ENCODE measurements at regions not wholly inside any gene's neighbourhood (a gene's known extent, or its start where the extent isn't known, plus 50 kb on each side); places are given as distances from the start of the nearest gene placed in this dataset.
A peak's percentile ranks its signal among the peaks of the same experiment; 100 is the strongest.
"Not testable (repeated sequence)": the region's sequence is repeated elsewhere in the genome, so short reads cannot be mapped to it uniquely, and the experiment has no call there.

DNA sequence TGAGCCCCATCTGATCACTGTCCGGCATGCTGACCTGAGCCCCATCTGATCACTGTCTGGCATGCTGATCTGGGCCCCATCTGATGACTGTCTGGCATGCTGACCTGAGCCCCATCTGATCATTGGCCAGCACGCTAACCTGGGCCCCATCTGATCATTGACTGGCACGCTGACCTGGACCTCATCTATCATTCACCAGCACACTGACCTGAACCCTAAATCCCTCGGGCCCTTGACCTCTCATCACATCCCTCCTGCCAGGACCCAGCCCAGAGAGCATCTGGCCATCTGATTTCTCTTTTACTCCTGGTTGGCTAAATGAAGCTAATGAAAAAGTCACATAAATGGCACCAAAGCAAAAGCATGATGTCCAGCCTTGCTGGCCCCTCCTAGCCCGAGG lies 207.1 kb downstream of the NDUFA10 start:
- DNase-seq = no peak

DNA sequence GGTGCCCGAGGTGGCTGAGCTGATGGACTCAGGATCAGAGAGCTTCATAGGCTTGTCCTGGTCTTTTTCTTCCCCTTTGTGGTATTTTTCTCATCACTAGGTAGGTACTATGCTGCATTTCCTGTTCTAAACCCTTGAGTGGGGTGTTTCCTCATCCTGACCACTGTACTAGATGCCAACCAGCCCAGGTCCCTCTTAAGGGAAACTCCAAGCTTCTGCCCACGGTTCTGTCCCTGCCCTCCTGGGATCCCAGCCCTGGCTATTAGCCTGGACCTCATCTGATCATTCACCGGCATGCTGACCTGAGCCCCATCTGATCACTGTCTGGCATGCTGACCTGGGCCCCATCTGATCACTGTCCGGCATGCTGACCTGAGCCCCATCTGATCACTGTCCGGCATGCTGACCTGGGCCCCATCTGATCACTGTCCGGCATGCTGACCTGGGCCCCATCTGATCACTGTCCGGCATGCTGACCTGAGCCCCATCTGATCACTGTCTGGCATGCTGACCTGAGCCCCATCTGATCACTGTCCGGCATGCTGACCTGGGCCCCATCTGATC lies 207.6 kb downstream of the NDUFA10 start:
- not testable (repeated sequence) for DNase-seq

DNA sequence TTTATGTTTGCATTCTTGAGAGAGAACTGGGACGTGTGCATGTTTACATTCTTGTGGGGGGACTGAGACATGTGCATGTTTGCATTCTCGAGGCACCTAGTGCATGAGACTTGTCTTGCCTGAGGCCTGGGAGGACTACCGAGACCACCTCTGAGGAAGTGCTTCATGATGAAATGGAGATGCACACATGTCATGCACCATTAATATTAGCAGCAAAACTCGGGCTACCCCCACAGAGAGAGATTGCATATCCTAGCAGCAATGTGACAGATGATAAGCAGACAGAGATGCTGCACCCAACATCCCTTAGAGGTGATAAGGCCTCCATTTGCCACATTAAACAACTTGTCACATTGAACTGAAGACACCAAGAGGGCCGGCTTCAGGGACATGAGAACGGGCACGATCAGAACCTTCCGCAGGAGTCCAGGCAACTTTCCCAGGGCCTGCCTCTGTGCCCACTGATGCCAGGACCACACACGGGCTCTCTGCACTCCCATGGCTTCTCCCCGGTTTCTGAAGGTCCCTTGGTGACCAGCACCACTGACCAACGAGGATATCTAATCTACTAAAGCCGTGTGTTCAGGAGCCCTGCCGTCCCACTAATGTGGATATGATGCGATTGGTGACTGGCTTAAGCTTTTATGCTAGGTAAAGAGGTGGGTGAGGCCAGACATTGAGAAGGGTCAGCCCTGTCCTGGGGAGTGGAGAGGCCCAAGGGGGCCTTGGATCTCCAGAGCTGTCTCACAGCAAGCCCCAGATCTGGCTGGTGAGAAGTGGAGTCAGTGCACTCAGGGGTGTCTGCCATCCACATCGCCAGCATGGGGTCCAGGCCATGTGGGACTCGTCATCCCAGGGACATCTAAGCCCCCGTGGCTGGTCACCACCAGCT lies 208.3 kb downstream of the NDUFA10 start:
- peak; percentile 13 for DNase-seq

DNA sequence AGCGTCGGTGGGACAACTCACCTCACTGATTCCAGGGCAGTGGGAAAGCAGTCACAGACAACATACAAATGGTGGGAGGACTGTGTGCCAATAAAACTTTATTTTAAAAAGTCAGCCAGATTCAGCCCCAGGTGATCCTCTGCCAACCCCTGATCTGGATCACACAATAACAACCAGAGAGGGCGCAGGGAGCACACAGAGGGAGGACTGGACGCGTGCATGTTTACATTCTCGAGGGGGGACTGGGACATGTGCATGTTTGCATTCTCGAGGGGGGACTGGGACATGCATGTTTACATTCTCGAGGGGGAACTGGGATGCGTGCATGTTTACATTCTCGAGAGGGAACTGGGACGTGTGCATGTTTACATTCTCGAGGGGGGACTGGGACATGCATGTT lies 209.5 kb downstream of the NDUFA10 start:
- DNase-seq = no peak

DNA sequence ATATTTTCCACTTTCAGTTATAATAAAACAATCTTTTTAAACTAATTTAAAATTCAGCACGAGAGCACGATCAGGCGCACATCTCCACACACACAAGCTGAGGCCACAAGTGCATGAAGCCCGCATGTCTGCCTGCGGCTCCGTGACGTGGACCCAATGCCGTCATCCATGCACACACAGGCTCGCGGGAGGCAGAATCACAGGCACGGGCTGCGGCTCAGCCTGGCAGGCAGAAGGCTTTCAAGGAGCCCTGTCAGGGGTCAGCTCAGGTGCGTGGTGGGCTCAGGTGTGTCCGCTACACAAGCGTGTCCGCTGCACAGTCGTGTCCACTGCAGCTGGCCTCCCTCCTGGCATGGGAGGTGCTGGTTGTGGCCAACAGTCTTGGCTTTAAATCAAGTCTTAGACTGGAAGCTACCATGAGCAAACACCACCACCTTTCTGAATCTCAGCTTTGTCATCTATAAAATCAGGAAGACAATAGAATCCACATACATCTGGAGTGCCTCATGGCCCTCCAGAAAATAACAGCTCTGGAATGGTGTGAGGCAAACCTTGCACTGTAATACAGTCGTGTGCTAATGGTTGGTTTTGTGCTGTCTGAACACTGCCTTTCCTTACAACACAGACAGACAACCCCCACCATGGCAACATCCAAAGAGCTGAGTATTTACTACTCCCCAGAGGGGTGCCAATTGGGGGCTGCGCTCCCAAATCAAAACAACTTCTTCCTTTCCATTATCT lies 210.1 kb downstream of the NDUFA10 start:
- DNase-seq = no peak

DNA sequence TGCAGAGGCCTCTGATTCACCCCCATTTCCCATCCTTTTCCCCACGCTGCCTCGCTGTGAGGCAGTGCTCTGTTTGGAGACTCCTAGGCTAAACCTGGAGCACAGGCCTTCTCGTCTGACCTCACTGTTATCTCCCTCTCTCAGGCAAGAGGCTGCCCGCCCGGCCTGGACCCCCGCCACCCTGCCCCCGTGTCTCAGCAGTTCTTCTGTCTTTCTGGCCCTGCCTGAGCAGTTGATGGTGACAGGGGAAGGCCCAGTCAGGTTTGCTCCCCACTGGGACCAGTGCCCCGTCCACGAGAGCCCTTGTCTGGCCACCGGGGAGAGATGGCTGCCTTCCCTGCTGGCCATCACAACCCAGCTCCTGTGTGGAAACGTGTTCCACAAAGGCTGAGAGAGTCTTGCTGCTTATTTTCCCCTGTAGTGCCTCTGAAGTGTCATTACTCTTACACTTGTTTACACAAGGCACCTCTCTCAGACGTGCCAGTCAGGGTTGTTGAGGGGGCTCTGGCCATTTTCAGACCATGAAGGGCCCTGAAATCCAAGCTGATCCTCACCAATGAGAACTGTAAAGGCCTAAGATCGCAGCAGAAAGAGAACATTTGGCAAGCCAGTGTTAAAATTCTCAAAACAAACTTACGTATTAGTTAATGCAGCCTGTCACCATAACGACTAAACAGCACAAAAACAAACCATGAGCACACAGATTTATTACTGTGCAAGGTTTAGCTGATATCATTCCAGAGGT lies 210.9 kb downstream of the NDUFA10 start:
- DNase-seq = no peak

DNA sequence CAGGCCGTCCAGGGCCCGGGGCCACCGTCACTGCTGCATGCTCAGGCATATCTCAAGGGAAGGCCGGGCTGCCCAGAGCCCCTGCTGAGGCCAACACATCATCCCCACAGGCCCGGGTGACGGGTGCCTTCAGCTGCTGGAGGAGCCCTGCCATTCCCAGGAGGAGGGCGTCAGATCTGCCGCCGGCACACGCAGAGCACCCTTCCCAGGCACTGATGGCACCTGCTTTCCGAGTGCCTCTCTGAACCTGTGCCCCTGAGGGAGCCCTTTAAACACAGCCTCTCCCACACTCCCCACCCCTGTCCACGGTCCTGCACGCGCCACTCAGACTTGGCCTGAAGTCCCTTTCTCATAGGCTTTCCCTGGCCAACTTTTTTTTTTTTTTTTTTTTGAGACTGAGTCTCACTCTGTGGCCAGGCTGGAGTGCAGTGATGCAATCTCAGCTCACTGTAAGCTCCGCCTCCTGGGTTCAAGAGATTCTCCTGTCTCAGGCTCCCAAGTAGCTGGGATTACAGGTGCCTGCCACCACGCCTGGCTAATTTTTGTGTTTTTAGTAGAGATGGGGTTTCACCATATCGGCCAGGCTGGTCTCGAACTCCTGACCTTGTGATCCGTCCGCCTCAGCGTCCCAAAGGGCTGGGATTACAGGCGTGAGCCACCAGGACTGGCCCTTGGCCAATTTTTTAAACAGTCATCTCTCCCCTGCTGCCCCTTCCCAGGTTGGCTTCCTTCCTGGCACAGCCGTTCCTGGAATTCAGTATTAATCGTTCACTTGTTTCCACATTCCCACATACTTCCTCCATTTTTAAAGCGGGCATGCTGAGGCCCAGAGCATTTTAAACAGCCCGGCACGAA lies 211.7 kb downstream of the NDUFA10 start:
- no peak for DNase-seq

DNA sequence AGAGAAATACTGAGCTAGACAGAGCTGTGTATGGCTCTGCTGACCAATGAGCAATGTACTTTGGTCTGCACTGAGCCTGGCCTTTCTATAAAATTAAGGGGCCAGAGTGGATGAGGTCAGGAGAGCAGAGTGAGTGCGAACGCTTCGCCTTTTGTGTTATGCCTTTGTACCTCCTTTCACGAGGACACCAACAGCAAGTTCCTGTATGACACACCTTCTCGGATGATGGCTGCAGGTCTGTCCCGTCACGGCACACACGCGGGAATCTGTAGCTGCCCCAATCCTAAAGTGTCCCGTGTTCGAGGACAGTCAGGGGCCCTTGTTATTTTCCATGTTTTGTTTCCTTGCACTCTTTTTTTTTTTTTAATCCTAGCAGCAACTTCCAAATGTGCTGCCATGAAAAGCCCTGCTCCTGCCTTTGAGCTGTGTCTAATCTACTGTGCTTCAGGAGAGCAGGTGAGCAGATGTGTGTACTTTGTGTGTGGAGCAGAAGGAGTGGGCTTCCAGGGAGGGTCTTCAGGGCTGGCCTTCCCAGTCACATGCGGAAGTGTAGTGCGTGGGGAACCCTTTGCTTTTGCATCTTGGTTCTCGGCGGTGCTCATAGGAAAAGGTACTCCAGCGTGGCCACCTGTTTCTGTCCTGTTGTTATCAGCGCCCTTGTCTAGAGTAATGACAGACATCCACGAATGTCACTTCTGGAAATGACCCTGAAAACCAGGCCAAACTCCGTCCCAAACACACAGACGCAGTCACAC lies 213.2 kb downstream of the NDUFA10 start:
- no peak for DNase-seq

DNA sequence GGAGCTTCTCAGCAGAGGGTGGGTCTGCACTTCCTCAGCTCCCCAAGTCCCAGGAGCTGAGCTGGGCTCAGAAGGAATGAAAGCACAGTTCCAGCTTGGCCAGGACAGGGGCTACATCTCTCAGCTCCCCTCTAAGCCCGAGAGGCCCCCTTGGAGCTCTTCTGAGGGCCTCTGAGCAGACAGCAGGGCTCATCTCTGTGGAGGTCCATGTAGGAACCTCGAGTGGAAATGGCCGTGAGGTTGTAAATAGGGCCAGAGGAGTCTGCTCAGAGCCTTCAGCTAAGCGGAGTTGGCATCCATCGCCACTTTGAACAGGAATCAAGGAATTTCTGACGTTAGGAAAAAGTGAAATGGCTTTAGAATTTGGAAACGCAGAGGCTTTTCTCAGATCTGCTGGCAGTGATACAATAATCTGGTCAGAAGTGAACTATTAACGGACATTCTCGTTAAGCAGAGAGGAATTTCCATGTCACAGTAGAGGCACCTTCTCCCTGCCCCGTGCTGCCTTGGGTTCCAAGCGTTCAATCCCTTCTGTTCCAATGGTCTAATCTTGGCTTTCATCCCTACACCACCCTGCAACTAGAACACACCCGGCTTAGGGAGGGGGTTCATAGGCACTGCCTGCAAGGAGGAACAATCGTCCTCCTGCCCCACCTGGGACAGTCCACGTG lies 213.9 kb downstream of the NDUFA10 start:
- no peak for DNase-seq

DNA sequence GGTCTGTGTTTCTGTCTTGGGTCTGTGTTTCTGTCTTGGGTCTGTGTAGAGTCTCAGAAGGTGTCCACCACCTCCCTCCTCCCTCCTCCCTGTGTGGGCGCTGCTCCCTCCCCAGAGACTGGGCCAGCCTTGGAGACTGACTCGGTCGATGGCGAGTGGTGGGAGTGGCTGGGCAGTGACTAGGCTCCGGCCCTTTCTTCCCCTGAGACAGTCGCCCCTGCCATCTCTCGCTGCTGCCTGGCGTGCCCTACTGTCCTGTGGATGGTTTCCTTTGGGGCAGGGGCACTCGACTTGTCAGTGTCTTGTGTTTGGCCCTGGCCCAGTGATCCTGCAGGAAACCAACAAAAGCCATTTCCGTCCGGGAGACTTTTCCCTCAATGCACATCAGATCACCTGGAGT lies 215.8 kb downstream of the NDUFA10 start:
- no peak for DNase-seq

DNA sequence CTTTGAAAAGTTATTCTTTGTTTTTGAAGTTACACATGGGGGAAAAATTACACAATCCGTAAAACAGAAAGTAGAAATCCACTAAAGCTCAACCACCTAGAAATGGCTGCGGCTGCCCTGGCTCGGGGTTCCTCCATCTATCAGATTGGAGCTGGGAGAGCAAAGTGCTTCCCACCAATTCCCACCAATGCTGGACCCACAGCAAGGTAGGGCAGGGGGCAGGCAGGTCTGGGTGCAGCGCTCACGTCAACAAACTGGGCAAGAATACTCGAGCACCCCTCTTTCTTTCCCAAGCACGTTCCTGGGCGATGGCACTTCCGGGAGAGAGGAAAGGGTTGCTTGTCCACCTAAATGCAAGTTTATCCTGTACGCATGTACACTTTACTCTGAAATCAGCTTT lies 217.6 kb downstream of the NDUFA10 start:
- no peak for DNase-seq

DNA sequence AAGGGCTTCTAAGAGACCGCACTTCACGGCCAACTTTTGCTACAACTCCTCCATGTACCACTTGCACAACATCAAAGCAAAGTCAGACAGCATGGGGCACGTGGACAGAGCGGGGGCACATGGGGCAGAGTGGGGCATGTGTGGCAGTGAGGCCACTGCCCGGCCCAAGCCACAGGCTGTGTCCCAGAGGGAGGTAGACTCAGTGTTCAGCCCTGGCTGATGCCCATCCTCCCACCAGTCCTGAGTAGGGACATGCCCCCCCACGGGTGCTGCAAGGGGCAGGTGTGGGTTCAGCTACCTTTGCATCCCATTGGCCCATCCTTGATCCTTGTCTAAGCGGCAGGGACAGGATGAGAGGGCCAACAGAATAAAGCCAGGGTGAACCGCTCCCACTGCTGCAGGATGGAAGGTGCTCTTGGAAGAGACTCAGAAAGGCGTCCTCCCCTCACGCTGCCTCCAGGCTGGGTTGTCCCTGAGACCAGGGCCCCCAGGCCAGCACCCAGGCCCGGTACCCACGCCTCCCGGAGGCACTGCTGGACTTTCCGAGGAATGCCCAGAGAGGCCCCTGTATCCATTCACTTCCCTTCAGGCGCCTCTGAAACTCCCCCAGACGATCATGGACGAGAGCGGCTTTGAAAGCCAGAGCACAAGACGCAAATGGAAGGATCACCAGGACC lies 218.2 kb downstream of the NDUFA10 start:
- no peak for DNase-seq

DNA sequence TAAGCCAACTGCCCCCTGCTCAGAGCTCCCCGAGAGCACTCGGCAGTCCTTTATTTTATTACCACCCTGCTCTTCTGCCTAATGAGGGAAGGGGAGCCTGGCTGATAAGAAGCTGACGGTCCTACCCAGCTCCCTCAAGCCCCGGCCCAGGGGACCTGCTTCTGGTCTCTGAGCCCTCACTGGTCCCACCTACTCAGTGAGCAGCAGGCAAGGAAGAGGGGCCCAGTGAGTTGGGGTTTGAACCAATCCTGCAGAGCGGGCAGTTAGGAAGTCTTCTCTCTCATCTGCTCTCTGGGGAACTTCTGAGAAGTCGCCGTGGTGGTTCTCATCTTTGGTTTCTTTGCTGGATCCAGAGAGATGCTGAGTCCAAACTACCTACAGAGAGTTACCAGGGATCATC lies 218.9 kb downstream of the NDUFA10 start:
- DNase-seq = no peak

DNA sequence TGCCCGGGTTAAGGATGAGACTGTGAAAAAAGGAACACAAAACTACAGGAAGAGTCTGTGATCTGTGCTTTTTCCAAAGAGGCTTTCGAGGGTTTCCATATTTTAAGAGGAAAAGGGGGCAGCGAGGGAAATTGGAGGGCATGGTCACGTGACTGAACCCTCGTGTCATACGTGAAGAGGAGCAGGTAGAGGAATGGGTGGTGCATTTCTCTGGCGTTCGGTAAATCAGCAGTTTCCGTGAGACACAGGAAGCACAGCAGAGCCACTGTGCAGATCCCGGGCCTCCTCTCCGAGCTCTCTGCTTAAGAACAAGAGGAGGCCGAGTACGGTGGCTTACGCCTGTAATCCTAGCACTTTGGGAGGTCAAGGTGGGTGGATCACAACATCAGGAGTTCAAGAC lies 219.7 kb downstream of the NDUFA10 start:
- no peak for DNase-seq

DNA sequence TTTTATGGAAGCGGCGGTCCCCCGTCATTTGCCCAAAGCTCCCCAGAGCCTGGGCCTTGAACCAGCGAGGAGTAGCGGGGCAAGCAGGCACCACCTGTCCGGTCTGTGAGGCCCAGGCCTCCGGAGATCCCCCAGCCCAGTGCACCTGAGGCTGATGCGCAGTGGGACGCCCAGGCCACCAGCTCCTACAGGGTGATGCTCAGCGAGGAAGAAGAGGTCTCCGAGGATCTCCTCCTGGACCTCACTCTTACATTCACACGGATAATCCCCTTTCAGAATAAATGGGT lies 220.2 kb downstream of the NDUFA10 start:
- no peak for DNase-seq

DNA sequence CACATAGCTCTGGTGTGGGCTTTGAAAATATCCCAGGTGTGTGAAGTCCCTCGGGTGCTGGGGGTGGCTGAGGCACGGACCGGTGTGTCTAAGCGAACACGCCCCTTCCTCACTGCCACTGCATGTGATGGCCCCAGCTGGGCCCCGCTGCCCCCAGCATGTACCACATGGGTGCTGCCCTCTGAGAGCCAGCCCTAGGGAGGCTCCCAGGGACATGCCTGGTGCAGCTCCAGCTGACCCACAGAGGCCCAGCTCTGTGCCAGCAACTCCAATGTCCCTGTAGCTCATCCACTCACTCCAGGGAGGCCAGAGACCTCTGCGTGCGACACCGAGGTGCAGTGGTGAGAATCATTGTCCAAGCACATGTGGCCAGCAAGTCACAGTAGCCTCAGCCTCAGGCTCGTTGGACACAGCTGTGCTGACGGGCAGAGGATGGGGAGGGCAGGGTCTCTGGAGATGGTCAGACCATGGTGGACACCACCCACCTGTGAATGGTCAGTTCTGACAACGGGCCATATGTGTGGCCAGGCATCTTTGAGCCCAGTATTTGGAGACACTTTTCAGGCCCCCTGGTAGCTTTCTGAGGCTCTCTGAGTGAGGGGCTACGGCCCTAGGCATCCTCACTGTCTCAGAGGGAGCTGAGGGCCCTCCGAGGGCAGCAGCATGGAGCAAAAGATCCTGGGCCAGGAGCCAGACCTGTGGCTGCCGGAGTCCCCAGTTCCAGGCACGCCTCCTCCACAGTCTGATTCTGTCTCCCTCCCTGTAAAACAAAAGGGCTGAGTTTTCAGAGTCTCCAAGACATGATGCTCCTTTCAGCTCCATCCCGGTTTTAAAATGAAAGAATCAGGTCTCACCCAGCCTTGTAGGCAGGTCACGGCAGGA lies 220.7 kb downstream of the NDUFA10 start:
- no peak for DNase-seq

DNA sequence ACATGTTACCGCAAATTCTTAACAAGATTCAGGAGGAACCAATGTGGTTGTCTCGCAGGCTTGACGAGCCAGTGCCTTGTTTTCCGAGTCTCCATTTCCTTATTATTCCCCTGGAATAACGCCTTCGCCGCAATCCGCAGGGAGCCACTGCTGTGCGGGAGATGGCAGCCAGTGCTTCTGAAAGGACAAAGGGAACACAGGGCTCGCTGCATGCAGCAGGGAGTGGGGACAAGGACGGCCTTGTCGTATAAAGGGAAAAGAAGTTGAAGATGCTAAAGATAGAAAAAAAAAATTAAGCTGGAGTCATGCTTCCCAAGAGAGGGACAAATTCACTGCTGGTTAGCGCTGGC lies 221.4 kb downstream of the NDUFA10 start:
- no peak for DNase-seq

DNA sequence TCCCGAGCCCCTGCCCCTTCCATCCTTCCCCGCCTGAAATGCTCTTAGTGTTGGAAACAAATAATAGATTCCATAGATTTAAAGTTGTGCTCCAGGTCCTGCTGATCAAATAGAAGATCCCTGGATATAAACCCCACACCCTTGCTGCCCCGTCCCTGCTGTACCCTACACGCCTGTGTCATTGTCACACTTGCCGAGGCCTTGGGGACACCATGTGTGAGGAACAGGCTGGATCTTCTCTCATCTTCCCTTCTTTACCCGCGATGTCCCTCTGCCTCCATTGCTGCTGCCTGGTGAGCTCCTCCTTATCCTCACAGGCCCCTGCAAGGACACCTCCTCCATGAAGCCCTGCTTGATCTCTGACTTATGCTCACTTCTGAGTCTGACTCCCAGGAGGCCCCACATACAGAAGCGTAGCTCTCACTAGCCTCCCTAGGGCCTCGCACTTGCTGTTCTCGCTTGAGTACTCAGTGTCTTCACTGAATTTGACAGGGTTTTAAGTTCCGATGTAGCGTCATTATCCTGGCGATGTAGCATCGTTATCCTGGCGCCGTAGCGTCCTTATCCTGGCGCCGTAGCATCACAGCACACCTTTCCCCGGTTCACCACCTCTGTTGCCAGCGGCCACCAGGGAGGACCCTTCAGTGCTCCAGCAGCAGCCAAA lies 221.9 kb downstream of the NDUFA10 start:
- no peak for DNase-seq

DNA sequence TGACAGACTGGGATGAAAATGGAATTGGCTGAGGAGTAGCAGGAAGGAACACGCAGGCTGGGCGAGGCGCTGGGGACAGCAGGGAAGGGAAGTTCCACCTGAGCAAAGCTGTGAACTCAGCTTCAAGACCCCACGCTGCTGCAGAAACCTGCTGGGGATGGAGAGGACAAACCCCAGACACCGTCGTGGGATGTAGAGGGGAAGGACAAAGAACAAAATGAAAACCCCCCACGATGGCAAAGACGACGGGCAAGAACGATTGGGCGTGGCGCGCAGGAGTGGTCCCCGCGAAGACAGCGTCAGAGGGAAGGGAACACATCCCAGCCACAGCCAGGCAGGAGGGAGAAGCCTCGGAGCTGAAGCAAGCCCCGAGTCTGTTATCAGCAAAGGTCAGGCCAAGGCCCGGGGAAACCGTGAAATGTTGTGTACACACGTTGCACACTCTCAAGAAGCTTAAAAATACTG lies 222.9 kb downstream of the NDUFA10 start:
- DNase-seq = no peak

All from fibroblast of skin of scalp (primary cell).